GM18517 (cell line): ENCODE measurements at regions not wholly inside any gene's neighbourhood (a gene's known extent, or its start where the extent isn't known, plus 50 kb on each side); places are given as distances from the start of the nearest gene placed in this dataset.

Experiments used
- ATAC-seq: cut with Tn5 transposase; IDR thresholded peaks from one replicate; pipeline ENCODE4 v1.9.1; 2021; ENCODE audit warnings: mild to moderate bottlenecking, moderate library complexity; ENCODE audit not compliant: unreplicated experiment

GRCh38 chrX:68930542-68931317, 101.9 kb downstream of the EFNB1 start:
- ATAC-seq: no peak

GRCh38 chrX:68929332-68930150, 100.7 kb downstream of the EFNB1 start:
- no peak for ATAC-seq

- no peak for ATAC-seq
These were observed 99.6 kb downstream of the EFNB1 start for GRCh38 chrX:68928401-68928800.

GRCh38 chrX:68927178-68927577, 98.4 kb downstream of the EFNB1 start:
- ATAC-seq: no peak

GRCh38 chrX:68923147-68923546, 94.3 kb downstream of the EFNB1 start:
- no peak for ATAC-seq

- ATAC-seq: no peak
These were observed 93.2 kb downstream of the EFNB1 start for GRCh38 chrX:68922013-68922412.

- ATAC-seq: no peak
These were observed 91.7 kb downstream of the EFNB1 start for GRCh38 chrX:68920561-68920960.

GRCh38 chrX:68919707-68920106, 90.9 kb downstream of the EFNB1 start:
- ATAC-seq: no peak

GRCh38 chrX:68918202-68918601, 89.4 kb downstream of the EFNB1 start:
- no peak for ATAC-seq

- ATAC-seq: no peak
These were observed 89.0 kb downstream of the EFNB1 start for GRCh38 chrX:68917799-68918198.

- ATAC-seq: no peak
These were observed 88.1 kb downstream of the EFNB1 start for GRCh38 chrX:68916891-68917290.

- ATAC-seq: no peak
These were observed 87.0 kb downstream of the EFNB1 start for GRCh38 chrX:68915778-68916177.

GRCh38 chrX:68914479-68914946, 85.7 kb downstream of the EFNB1 start:
- no peak for ATAC-seq

- no peak for ATAC-seq
These were observed 84.4 kb downstream of the EFNB1 start for GRCh38 chrX:68913249-68913547.

- no peak for ATAC-seq
These were observed 83.3 kb downstream of the EFNB1 start for GRCh38 chrX:68912113-68912512.

- no peak for ATAC-seq
These were observed 82.1 kb downstream of the EFNB1 start for GRCh38 chrX:68910731-68911428.

- ATAC-seq: no peak
These were observed 81.1 kb downstream of the EFNB1 start for GRCh38 chrX:68909945-68910344.

- no peak for ATAC-seq
These were observed 79.2 kb downstream of the EFNB1 start for GRCh38 chrX:68908071-68908470.

- no peak for ATAC-seq
These were observed 74.1 kb downstream of the EFNB1 start for GRCh38 chrX:68902706-68903504.

GRCh38 chrX:68901519-68901918, 72.7 kb downstream of the EFNB1 start:
- ATAC-seq: no peak

GRCh38 chrX:68898598-68898997, 69.8 kb downstream of the EFNB1 start:
- no peak for ATAC-seq
